ENCODE measurements at regions not wholly inside any gene's neighbourhood (a gene's known extent, or its start where the extent isn't known, plus 50 kb on each side); places are given as distances from the start of the nearest gene placed in this dataset.

DNA sequence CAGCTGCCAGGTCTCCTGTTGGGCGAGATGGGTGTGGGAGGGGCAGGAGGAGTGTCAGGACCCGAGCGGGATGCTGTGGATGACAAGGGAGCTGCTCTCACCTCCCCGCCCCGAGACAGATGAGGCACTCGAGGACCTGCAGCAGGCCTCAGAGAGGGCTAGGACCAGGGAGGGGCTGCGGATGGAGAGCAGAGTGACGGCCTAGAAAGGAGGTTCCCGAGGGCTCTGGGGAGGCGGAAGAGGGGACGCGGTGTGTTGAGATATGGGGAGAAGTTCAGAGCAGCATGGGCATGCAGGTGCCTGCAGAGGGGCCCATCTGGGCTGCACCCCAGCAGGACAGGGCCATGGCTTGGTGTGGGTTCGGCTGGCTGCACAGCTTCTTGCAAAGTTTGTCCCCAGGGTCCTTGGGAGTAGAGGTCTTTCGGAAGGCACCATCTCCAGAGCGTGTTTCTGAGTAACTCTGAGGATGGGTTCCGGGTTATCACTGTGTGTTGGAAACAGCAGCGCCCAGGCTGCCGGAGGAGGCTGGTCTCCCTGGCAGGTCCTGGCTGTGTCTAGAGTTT, 104.6 kb downstream of the PAX1 start:
- Histone ChIP-seq H3K27ac (no peak overlapping the region), H3K36me3 (no peaks in the 10 kb centered on the region), H3K4me3 (no peak overlapping the region), H3K27me3 (no peaks in the 10 kb centered on the region), H3K9me3 (no peaks in the 10 kb centered on the region), H3K4me1 (no peaks in the 10 kb centered on the region)
- no peak for TF ChIP-seq CTCF (IDR thresholded peaks at IDR 0.05)
- no peak for TF ChIP-seq POLR2A (IDR thresholded peaks at IDR 0.05)
- no peak for TF ChIP-seq POLR2AphosphoS5 (IDR thresholded peaks at IDR 0.05; ENCODE audit: insufficient read depth in 1 of 2, low read depth in 1 of 2)
- no peak for DNase-seq (ENCODE audit: extremely low spot score in 2 of 2)
- intact Hi-C loops (cut with DNase I), result no loop called here

DNA sequence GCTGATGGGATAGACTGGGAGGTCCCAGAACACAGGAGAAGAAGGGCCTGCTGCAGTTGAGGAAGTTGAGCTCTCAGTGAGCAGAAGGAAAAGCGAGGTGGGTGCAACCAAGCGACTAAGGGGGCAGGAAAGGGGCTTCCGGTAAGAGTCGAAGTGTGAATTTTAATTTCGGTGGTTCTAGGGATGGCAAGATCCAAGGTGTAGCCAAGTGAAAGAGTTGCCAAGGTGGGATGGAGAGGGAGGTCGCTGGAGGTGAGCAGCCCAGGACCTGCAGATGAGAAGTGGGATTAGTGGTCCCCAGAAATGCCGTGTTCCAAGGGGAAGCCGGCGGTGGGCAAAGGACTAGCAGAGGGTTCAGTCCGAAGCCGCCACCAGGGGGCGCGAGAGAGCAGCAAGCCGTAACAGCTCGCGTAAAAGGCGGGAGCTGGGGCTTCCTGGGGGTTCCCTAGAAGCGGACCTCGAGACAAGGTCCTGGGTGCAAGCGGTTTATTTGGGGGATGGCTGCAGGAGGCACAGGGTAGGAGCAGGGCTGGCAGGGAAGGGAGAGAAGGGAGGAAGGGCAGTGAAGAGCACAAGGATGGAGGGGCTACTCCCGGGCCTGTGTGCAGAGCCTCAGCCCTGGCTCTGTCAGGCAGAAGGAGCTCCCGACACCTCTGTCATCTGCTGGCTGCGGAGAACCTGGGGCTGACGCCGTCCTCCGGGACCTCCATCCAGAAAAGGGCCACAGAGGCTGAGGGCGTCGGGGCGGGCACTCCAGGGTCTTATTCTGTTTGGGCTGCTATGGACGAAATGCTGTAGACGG, 103.6 kb downstream of the PAX1 start:
- TF ChIP-seq POLR2A (IDR thresholded peaks at IDR 0.05), result no peak
- peak; percentile 22 to 28 (median 25) for TF ChIP-seq CTCF (IDR thresholded peaks at IDR 0.05)
- TF ChIP-seq POLR2AphosphoS5 (IDR thresholded peaks at IDR 0.05; ENCODE audit: insufficient read depth in 1 of 2, low read depth in 1 of 2), result no peak
- Histone ChIP-seq H3K4me3 (no peak overlapping the region), H3K4me1 (no peaks in the 10 kb centered on the region), H3K27me3 (no peaks in the 10 kb centered on the region), H3K27ac (no peak overlapping the region), H3K9me3 (no peaks in the 10 kb centered on the region), H3K36me3 (no peaks in the 10 kb centered on the region)
- intact Hi-C loops (cut with DNase I), result no loop called here
- no peak for DNase-seq (ENCODE audit: extremely low spot score in 2 of 2)

GRCh38 chr20:21808139-21808538, 102.7 kb downstream of the PAX1 start:
- no peaks in the 10 kb centered on the region for H3K27me3 ChIP-seq
- H3K27ac ChIP-seq, result no peak overlapping the region
- DNase-seq (ENCODE audit: extremely low spot score in 2 of 2), result no peak
- no peak for TF ChIP-seq POLR2AphosphoS5 (IDR thresholded peaks at IDR 0.05; ENCODE audit: insufficient read depth in 1 of 2, low read depth in 1 of 2)
- TF ChIP-seq POLR2A (IDR thresholded peaks at IDR 0.05), result no peak
- TF ChIP-seq CTCF (IDR thresholded peaks at IDR 0.05), result no peak
- H3K4me3 ChIP-seq, result no peak overlapping the region
- intact Hi-C loops (cut with DNase I), result no loop called here
- no peaks in the 10 kb centered on the region for H3K4me1 ChIP-seq
- no peaks in the 10 kb centered on the region for H3K9me3 ChIP-seq
- H3K36me3 ChIP-seq, result no peaks in the 10 kb centered on the region

- intact Hi-C loops (cut with DNase I), result no loop called here
- no peak overlapping the region for H3K27ac ChIP-seq
- TF ChIP-seq CTCF (IDR thresholded peaks at IDR 0.05) (no peak), POLR2A (IDR thresholded peaks at IDR 0.05) (no peak)
- no peaks in the 10 kb centered on the region for H3K36me3 ChIP-seq
- no peak for DNase-seq (ENCODE audit: extremely low spot score in 2 of 2)
- H3K27me3 ChIP-seq, result no peaks in the 10 kb centered on the region
- no peaks in the 10 kb centered on the region for H3K4me1 ChIP-seq
- H3K9me3 ChIP-seq, result no peaks in the 10 kb centered on the region
- no peak overlapping the region for H3K4me3 ChIP-seq
These were observed 99.3 kb downstream of the PAX1 start for GRCh38 chr20:21804802-21805201.

DNA sequence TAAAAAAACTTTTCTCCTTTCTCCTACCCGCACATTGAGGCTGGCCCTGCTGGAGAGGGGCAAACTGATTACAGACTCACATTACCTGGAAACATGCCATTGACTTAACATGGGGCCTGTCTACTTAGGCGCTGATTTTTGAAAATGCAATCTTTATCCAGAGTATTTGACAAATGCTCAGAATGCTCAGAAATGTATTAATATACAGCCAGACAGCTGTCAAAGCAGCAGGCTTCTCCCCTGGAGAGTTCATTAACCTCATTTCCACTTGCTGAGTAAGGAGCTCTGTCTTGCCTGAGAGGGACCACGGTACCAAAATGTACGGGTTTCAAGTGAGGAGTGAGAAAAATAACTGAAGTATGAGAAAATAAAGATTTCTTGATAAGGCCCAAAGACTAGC, 95.7 kb downstream of the PAX1 start:
- H3K4me1 ChIP-seq, result no peaks in the 10 kb centered on the region
- no peak for TF ChIP-seq CTCF (IDR thresholded peaks at IDR 0.05)
- no peak for TF ChIP-seq POLR2AphosphoS5 (IDR thresholded peaks at IDR 0.05; ENCODE audit: insufficient read depth in 1 of 2, low read depth in 1 of 2)
- no peak for TF ChIP-seq POLR2A (IDR thresholded peaks at IDR 0.05)
- H3K36me3 ChIP-seq, result no peaks in the 10 kb centered on the region
- H3K27me3 ChIP-seq, result no peaks in the 10 kb centered on the region
- H3K27ac ChIP-seq, result no peak overlapping the region
- no peaks in the 10 kb centered on the region for H3K9me3 ChIP-seq
- no peak for DNase-seq (ENCODE audit: extremely low spot score in 2 of 2)
- no peak overlapping the region for H3K4me3 ChIP-seq
- intact Hi-C loops (cut with DNase I), result no loop called here

Data from vagina (tissue), 2 donors.